ENCODE measurements at regions not wholly inside any gene's neighbourhood (a gene's known extent, or its start where the extent isn't known, plus 50 kb on each side); places are given as distances from the start of the nearest gene placed in this dataset.
A peak's percentile ranks its signal among the peaks of the same experiment; 100 is the strongest.
"Not testable (repeated sequence)": the region's sequence is repeated elsewhere in the genome, so short reads cannot be mapped to it uniquely, and the experiment has no call there.

DNA sequence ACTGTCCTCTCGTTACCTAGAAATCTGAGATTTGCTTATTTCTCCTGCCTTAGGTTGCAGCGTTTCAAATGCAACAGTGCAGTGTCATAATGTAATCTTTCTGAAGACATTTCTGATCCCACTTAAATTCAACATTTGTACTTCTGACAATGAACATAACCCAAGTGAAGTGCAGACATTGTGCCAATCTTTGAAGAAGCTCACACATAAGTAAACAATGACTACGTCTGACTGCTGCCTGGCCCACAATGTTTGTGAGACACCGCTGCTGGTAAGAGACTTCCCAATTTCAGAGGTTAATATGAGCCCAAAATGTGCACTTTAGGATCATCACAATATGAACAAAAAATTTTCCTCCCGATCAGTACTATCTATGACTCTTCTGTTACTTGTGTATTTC lies 84.6 kb upstream of the BCL2L14 start:
- H3K27ac ChIP-seq (ENCODE audit: low read depth, low read length, poor library complexity, severe bottlenecking): no peak overlapping the region
- H4K20me1 ChIP-seq (ENCODE audit: insufficient read depth, low read length): no peaks in the 10 kb centered on the region
- no peak overlapping the region for H2AFZ ChIP-seq (ENCODE audit: low read length)
- H3K4me3 ChIP-seq (ENCODE audit: low read depth, low read length, poor library complexity, severe bottlenecking): no peak overlapping the region
- TF ChIP-seq EZH2 (IDR thresholded peaks at IDR 0.05; ENCODE audit: borderline replicate concordance, low read length): no peak
- H3K9me2 ChIP-seq (ENCODE audit: low read depth, low read length): no peaks in the 10 kb centered on the region
- no peaks in the 10 kb centered on the region for H3K9me3 ChIP-seq (ENCODE audit: low read length)
- H3K9ac ChIP-seq (ENCODE audit: low read length): no peak overlapping the region
- no peaks in the 10 kb centered on the region for H3K27me3 ChIP-seq (ENCODE audit: insufficient read depth, low read length)
- no peaks in the 10 kb centered on the region; the same call in 1 of the 2 replicates for H3K36me3 ChIP-seq (ENCODE audit: insufficient read depth, low read length)
- H3K4me2 ChIP-seq (ENCODE audit: low read length): no peak overlapping the region
- no peaks in the 10 kb centered on the region for H3F3A ChIP-seq (ENCODE audit: insufficient read depth, low read length)
- H3K4me1 ChIP-seq (ENCODE audit: insufficient read depth, low read length, severe bottlenecking): no peaks in the 10 kb centered on the region
- H3K79me2 ChIP-seq (ENCODE audit: insufficient read depth, low read length): no peaks in the 10 kb centered on the region

DNA sequence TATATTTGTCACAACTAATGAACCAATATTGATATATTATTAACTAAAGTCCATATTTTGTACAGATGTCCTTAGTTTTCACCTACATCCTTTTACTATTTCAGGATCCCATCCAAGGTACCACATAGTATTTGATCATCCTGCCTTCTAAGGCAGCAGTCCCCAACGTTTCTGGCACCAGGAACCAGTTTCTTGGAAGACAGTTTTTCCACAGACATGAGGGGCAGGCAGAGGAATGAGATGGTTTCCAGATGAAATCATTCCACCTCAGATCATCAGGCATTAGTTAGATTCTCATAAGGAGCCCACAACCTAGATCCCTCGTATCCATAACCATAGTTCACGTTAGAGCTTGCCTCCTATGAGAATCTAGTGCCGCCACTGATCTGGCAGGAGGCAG lies 82.8 kb upstream of the BCL2L14 start:
- no peak for TF ChIP-seq EZH2 (IDR thresholded peaks at IDR 0.05; ENCODE audit: borderline replicate concordance, low read length)
- TF ChIP-seq, protein P1, sequence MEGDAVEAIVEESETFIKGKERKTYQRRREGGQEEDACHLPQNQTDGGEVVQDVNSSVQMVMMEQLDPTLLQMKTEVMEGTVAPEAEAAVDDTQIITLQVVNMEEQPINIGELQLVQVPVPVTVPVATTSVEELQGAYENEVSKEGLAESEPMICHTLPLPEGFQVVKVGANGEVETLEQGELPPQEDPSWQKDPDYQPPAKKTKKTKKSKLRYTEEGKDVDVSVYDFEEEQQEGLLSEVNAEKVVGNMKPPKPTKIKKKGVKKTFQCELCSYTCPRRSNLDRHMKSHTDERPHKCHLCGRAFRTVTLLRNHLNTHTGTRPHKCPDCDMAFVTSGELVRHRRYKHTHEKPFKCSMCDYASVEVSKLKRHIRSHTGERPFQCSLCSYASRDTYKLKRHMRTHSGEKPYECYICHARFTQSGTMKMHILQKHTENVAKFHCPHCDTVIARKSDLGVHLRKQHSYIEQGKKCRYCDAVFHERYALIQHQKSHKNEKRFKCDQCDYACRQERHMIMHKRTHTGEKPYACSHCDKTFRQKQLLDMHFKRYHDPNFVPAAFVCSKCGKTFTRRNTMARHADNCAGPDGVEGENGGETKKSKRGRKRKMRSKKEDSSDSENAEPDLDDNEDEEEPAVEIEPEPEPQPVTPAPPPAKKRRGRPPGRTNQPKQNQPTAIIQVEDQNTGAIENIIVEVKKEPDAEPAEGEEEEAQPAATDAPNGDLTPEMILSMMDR (IDR thresholded peaks at IDR 0.05; ENCODE audit: low read length): no peak

DNA sequence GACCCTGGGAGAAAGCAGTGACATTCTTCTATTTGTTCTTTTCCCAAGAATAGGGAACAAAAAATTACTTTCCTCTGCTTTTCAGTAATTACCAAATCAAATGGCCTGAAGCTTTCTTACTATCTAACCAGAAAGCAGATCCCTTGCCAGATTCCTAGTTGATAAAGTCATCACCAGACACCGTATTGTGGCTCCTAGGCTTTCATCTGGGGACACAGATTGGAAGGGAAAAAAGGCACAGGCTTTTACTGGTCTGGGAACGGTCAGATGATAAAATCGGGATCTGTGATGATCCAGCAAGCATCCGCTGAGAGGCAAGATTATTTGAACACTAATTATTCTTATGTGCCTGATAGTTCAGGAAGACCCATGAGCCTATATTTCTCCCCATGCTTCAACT lies 79.1 kb upstream of the BCL2L14 start:
- Histone ChIP-seq H3F3A (ENCODE audit: insufficient read depth, low read length) (no peaks in the 10 kb centered on the region), H3K4me3 (ENCODE audit: low read depth, low read length, poor library complexity, severe bottlenecking) (no peak overlapping the region), H3K4me1 (ENCODE audit: insufficient read depth, low read length, severe bottlenecking) (no peaks in the 10 kb centered on the region), H3K79me2 (ENCODE audit: insufficient read depth, low read length) (no peaks in the 10 kb centered on the region), H3K9ac (ENCODE audit: low read length) (no peak overlapping the region), H3K9me2 (ENCODE audit: low read depth, low read length) (no peaks in the 10 kb centered on the region), H3K27me3 (ENCODE audit: insufficient read depth, low read length) (no peaks in the 10 kb centered on the region), H4K20me1 (ENCODE audit: insufficient read depth, low read length) (no peaks in the 10 kb centered on the region), H2AFZ (ENCODE audit: low read length) (0 out of 2 replicates have a peak overlapping the region, but pooled peaks have one; percentile 3), H3K36me3 (ENCODE audit: insufficient read depth, low read length) (no peaks in the 10 kb centered on the region), H3K4me2 (ENCODE audit: low read length) (no peak overlapping the region), H3K27ac (ENCODE audit: low read depth, low read length, poor library complexity, severe bottlenecking) (no peak overlapping the region), H3K9me3 (ENCODE audit: low read length) (peaks cover 2% of the 10 kb centered on the region; the same call in 1 of the 2 replicates)
- TF ChIP-seq, protein P1 (IDR thresholded peaks at IDR 0.05; ENCODE audit: low read length): no peak
- TF ChIP-seq EZH2 (IDR thresholded peaks at IDR 0.05; ENCODE audit: borderline replicate concordance, low read length): no peak

More for the DNA sequence above, 82.8 kb upstream of the BCL2L14 start:
- Histone ChIP-seq H3K9me3 (ENCODE audit: low read length) (peaks cover 2% of the 10 kb centered on the region; the same call in 1 of the 2 replicates), H3K4me3 (ENCODE audit: low read depth, low read length, poor library complexity, severe bottlenecking) (no peak overlapping the region), H3F3A (ENCODE audit: insufficient read depth, low read length) (no peaks in the 10 kb centered on the region), H3K27me3 (ENCODE audit: insufficient read depth, low read length) (no peaks in the 10 kb centered on the region), H3K9me2 (ENCODE audit: low read depth, low read length) (no peaks in the 10 kb centered on the region), H3K79me2 (ENCODE audit: insufficient read depth, low read length) (no peaks in the 10 kb centered on the region), H3K9ac (ENCODE audit: low read length) (no peak overlapping the region), H3K36me3 (ENCODE audit: insufficient read depth, low read length) (no peaks in the 10 kb centered on the region; the same call in 1 of the 2 replicates), H2AFZ (ENCODE audit: low read length) (no peak overlapping the region), H4K20me1 (ENCODE audit: insufficient read depth, low read length) (no peaks in the 10 kb centered on the region), H3K4me1 (ENCODE audit: insufficient read depth, low read length, severe bottlenecking) (no peaks in the 10 kb centered on the region), H3K27ac (ENCODE audit: low read depth, low read length, poor library complexity, severe bottlenecking) (no peak overlapping the region), H3K4me2 (ENCODE audit: low read length) (no peak overlapping the region)

DNA sequence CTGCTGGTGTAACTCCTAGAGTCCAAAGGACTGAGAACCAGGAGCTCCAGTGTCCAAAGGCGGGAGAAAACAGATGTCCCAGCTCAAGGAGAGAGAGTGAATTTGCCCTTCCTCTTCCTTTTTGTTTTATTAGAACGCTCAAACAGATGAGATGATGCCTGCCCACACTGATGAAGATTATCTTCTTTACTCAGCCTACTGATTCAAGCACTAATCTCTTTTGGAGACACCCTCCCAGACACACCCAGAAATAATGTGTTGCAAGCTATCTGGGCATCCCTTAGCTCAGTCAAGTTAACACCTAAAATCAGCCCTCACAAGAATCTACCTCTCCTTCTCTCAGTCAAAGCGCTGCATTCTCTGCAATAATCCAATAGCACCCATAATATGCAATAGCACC lies 78.2 kb upstream of the BCL2L14 start:
- Histone ChIP-seq H3K9ac (ENCODE audit: low read length) (no peak overlapping the region), H3K4me2 (ENCODE audit: low read length) (no peak overlapping the region), H3K27ac (ENCODE audit: low read depth, low read length, poor library complexity, severe bottlenecking) (no peak overlapping the region), H3K9me3 (ENCODE audit: low read length) (peaks cover 2% of the 10 kb centered on the region; the same call in 1 of the 2 replicates), H3K27me3 (ENCODE audit: insufficient read depth, low read length) (no peaks in the 10 kb centered on the region), H3F3A (ENCODE audit: insufficient read depth, low read length) (no peaks in the 10 kb centered on the region), H4K20me1 (ENCODE audit: insufficient read depth, low read length) (no peaks in the 10 kb centered on the region), H3K79me2 (ENCODE audit: insufficient read depth, low read length) (no peaks in the 10 kb centered on the region), H3K36me3 (ENCODE audit: insufficient read depth, low read length) (no peaks in the 10 kb centered on the region), H2AFZ (ENCODE audit: low read length) (no peak overlapping the region), H3K4me1 (ENCODE audit: insufficient read depth, low read length, severe bottlenecking) (no peaks in the 10 kb centered on the region), H3K4me3 (ENCODE audit: low read depth, low read length, poor library complexity, severe bottlenecking) (no peak overlapping the region), H3K9me2 (ENCODE audit: low read depth, low read length) (no peaks in the 10 kb centered on the region)
- TF ChIP-seq, protein P1 (IDR thresholded peaks at IDR 0.05; ENCODE audit: low read length): no peak
- TF ChIP-seq EZH2 (IDR thresholded peaks at IDR 0.05; ENCODE audit: borderline replicate concordance, low read length): no peak

DNA sequence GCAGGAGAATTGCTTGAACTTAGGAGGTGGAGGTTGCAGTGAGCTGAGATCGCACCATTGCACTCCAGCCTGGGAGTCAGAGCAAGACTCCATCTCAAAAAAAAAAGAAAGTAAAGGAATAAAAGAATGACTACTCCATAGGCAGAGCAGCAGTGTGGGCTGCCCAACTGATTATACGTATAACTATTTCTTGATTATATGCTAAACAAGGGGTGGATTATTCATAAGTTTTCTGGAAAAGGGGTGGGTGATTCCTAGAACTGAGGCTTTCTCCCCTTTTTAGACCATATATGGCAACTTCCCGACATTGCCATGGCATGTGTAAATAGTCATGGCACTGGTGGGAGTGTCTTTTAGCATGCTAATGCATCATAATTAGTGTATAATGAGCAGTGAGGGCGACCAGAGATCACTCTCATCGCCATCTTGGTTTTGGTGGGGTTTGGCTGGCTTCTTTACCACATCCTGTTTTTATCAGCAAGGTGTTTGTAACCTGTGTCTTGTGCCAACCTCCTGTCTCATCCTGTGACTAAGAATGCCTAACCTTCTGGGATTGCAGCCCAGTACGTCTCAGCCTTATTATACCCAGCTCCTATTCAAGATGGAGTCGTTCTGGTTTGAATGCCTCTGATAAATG lies 72.3 kb upstream of the BCL2L14 start:
- H3K4me3 ChIP-seq (ENCODE audit: low read depth, low read length, poor library complexity, severe bottlenecking); H3K27me3 ChIP-seq (ENCODE audit: insufficient read depth, low read length); H3K27ac ChIP-seq (ENCODE audit: low read depth, low read length, poor library complexity, severe bottlenecking); H3K4me2 ChIP-seq (ENCODE audit: low read length); H2AFZ ChIP-seq (ENCODE audit: low read length); H3K36me3 ChIP-seq (ENCODE audit: insufficient read depth, low read length); H3K4me1 ChIP-seq (ENCODE audit: insufficient read depth, low read length, severe bottlenecking); H3F3A ChIP-seq (ENCODE audit: insufficient read depth, low read length); H4K20me1 ChIP-seq (ENCODE audit: insufficient read depth, low read length); H3K9ac ChIP-seq (ENCODE audit: low read length); H3K9me2 ChIP-seq (ENCODE audit: low read depth, low read length); H3K79me2 ChIP-seq (ENCODE audit: insufficient read depth, low read length); H3K9me3 ChIP-seq (ENCODE audit: low read length): not testable (repeated sequence)
